A673 (cell line): ENCODE measurements at regions not wholly inside any gene's neighbourhood (a gene's known extent, or its start where the extent isn't known, plus 50 kb on each side); places are given as distances from the start of the nearest gene placed in this dataset.

Experiments
- EZH2 ChIP-seq: fragments of 200-600 bp; sonication (generic); IDR thresholded peaks from 2 replicates; pipeline ENCODE4 v1.6.1; 2017; ENCODE audit warnings: borderline replicate concordance, low read depth, mild to moderate bottlenecking, mixed read lengths, antibody characterized with exemption, low read length; ENCODE audit not compliant: poor library complexity, severe bottlenecking
- TF ChIP-seq, protein P1 (sequence below): fragments of 300-800, 200-600 bp; sonication (generic); conservative IDR thresholded peaks from 2 replicates; pipeline ENCODE4 v1.5.1; 2017; ENCODE audit warnings: low read depth, mild to moderate bottlenecking, antibody characterized with exemption, low read length, moderate library complexity, mixed read lengths

DNA sequence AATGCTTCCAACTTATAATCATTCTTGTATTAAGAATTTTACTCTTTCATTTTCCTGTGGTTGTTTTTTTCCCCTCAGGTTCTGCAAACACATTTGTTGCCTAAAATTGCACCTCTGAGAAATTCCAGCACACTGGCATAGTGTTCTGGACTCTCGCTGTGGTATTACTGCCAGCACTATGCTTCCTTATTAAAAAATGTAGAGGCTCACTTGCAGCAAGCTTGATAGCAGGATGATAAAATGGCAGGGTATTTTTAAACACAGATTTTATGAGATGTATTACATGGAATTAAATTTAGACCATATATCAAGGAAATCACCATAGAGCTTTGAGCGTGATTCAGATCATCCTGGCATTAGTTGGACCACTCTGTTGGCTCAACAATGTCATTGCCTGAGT is 416.7 kb upstream of the AKR1E2 start:
- TF ChIP-seq, protein P1, sequence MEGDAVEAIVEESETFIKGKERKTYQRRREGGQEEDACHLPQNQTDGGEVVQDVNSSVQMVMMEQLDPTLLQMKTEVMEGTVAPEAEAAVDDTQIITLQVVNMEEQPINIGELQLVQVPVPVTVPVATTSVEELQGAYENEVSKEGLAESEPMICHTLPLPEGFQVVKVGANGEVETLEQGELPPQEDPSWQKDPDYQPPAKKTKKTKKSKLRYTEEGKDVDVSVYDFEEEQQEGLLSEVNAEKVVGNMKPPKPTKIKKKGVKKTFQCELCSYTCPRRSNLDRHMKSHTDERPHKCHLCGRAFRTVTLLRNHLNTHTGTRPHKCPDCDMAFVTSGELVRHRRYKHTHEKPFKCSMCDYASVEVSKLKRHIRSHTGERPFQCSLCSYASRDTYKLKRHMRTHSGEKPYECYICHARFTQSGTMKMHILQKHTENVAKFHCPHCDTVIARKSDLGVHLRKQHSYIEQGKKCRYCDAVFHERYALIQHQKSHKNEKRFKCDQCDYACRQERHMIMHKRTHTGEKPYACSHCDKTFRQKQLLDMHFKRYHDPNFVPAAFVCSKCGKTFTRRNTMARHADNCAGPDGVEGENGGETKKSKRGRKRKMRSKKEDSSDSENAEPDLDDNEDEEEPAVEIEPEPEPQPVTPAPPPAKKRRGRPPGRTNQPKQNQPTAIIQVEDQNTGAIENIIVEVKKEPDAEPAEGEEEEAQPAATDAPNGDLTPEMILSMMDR: no peak
- no peak for TF ChIP-seq EZH2
